GM12878 (cell line): ENCODE measurements at regions not wholly inside any gene's neighbourhood (a gene's known extent, or its start where the extent isn't known, plus 50 kb on each side); places are given as distances from the start of the nearest gene placed in this dataset.

Experiments
- JUND ChIP-seq: IDR thresholded peaks from 2 replicates; pipeline ENCODE4 v1.6.1; 2012; ENCODE audit warnings: low read depth, mild to moderate bottlenecking, low read length, improper control_type of control experiment, moderate library complexity
- MYC ChIP-seq: IDR thresholded peaks from 2 replicates; pipeline ENCODE4 v1.6.1; 2011; ENCODE audit warnings: mild to moderate bottlenecking, low read length, moderate library complexity, inconsistent platforms; ENCODE audit not compliant: insufficient read depth, insufficient replicate concordance, insufficient read length, severe bottlenecking
- POLR2A ChIP-seq: IDR thresholded peaks from 2 replicates; pipeline ENCODE4 v1.6.1; 2011; ENCODE audit warnings: low read depth, mild to moderate bottlenecking, low read length
- POLR2AphosphoS5 ChIP-seq: IDR thresholded peaks from 2 replicates; pipeline ENCODE4 v1.6.1; 2011; ENCODE audit warnings: mild to moderate bottlenecking, low read length, inconsistent platforms
- SMAD1 ChIP-seq: fragments of 450-650 bp; IDR thresholded peaks from 2 replicates; pipeline ENCODE4 v1.6.1; 2018; ENCODE audit warnings: mild to moderate bottlenecking, low read depth; ENCODE audit not compliant: partially characterized antibody
- SP1 ChIP-seq: IDR thresholded peaks from one replicate; pipeline ENCODE4 v1.6.1; 2011; ENCODE audit warnings: low read depth, low read length
- SUPT20H ChIP-seq: IDR thresholded peaks from 2 replicates; pipeline ENCODE4 v1.6.1; 2011; ENCODE audit warnings: low read depth, mild to moderate bottlenecking, low read length, moderate library complexity, borderline replicate concordance; ENCODE audit not compliant: control insufficient read depth
- ZNF24 ChIP-seq: fragments of 450-650 bp; IDR thresholded peaks from 2 replicates; pipeline ENCODE4 v1.6.1; 2017; ENCODE audit warnings: antibody characterized with exemption, mild to moderate bottlenecking
- TF ChIP-seq, protein P1 (sequence below), 3 experiments: IDR thresholded peaks in 2 of 3; conservative IDR thresholded peaks in 1 of 3; 2 replicates each; pipeline ENCODE4 v1.5.1; 2011; ENCODE audit warnings: low read depth in 3 of 3, low read length in 3 of 3, mild to moderate bottlenecking in 3 of 3, control low read depth in 2 of 3, moderate library complexity in 2 of 3, inconsistent platforms in 1 of 3, mixed read lengths in 1 of 3; ENCODE audit not compliant: control insufficient read depth in 2 of 3, insufficient read depth in 1 of 3; ENCODE audit errors: extremely low read depth in 1 of 3
- TF ChIP-seq, protein P2 (sequence below): IDR thresholded peaks from 2 replicates; pipeline ENCODE4 v1.6.1; 2012; ENCODE audit warnings: mild to moderate bottlenecking, low read depth, low read length

DNA sequence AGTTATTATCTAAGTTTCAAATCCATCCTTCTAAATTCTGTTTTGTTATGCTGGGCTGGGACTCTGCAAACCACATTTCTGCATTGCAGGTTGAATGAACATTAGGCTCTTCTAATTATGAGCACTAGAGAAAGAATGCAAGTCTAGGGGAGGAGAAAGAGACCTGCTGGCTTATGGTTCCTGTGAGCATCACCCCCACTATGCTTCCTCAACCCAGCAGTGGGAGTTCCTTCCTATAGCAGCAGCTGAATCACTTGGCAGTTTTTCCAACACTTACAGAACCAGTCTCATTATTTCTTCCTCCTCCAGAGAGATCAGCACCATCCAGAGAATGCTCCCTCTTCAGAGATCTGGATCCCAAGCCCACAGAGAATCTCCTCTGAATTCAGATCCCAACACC lies 297.7 kb upstream of the CLEC14A start:
- no peak for TF ChIP-seq JUND
- TF ChIP-seq SUPT20H, result no peak
- TF ChIP-seq, protein P1, sequence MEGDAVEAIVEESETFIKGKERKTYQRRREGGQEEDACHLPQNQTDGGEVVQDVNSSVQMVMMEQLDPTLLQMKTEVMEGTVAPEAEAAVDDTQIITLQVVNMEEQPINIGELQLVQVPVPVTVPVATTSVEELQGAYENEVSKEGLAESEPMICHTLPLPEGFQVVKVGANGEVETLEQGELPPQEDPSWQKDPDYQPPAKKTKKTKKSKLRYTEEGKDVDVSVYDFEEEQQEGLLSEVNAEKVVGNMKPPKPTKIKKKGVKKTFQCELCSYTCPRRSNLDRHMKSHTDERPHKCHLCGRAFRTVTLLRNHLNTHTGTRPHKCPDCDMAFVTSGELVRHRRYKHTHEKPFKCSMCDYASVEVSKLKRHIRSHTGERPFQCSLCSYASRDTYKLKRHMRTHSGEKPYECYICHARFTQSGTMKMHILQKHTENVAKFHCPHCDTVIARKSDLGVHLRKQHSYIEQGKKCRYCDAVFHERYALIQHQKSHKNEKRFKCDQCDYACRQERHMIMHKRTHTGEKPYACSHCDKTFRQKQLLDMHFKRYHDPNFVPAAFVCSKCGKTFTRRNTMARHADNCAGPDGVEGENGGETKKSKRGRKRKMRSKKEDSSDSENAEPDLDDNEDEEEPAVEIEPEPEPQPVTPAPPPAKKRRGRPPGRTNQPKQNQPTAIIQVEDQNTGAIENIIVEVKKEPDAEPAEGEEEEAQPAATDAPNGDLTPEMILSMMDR (IDR thresholded peaks at IDR 0.05 in 2 of 3, conservative IDR thresholded peaks at IDR 0.05 in 1 of 3; ENCODE audit: control insufficient read depth in 2 of 3, extremely low read depth in 1 of 3, insufficient read depth in 1 of 3, low read depth in 3 of 3, low read length in 3 of 3), result no peak
- TF ChIP-seq SP1, result no peak
- no peak for TF ChIP-seq MYC
- no peak for TF ChIP-seq POLR2A
- TF ChIP-seq SMAD1, result no peak
- no peak for TF ChIP-seq POLR2AphosphoS5
- TF ChIP-seq, protein P2, sequence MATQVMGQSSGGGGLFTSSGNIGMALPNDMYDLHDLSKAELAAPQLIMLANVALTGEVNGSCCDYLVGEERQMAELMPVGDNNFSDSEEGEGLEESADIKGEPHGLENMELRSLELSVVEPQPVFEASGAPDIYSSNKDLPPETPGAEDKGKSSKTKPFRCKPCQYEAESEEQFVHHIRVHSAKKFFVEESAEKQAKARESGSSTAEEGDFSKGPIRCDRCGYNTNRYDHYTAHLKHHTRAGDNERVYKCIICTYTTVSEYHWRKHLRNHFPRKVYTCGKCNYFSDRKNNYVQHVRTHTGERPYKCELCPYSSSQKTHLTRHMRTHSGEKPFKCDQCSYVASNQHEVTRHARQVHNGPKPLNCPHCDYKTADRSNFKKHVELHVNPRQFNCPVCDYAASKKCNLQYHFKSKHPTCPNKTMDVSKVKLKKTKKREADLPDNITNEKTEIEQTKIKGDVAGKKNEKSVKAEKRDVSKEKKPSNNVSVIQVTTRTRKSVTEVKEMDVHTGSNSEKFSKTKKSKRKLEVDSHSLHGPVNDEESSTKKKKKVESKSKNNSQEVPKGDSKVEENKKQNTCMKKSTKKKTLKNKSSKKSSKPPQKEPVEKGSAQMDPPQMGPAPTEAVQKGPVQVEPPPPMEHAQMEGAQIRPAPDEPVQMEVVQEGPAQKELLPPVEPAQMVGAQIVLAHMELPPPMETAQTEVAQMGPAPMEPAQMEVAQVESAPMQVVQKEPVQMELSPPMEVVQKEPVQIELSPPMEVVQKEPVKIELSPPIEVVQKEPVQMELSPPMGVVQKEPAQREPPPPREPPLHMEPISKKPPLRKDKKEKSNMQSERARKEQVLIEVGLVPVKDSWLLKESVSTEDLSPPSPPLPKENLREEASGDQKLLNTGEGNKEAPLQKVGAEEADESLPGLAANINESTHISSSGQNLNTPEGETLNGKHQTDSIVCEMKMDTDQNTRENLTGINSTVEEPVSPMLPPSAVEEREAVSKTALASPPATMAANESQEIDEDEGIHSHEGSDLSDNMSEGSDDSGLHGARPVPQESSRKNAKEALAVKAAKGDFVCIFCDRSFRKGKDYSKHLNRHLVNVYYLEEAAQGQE, result no peak
- no peak for TF ChIP-seq ZNF24
